NB4 (cell line): ENCODE measurements at regions not wholly inside any gene's neighbourhood (a gene's known extent, or its start where the extent isn't known, plus 50 kb on each side); places are given as distances from the start of the nearest gene placed in this dataset.

ENCODE experiments used
- POLR2A ChIP-seq: IDR thresholded peaks from 2 replicates; pipeline ENCODE4 v1.6.1; 2011; ENCODE audit warnings: mild to moderate bottlenecking; ENCODE audit not compliant: insufficient read length; ENCODE audit errors: extremely low read depth
- TF ChIP-seq, protein P1 (sequence below): IDR thresholded peaks from one replicate; pipeline ENCODE4 v1.5.1; 2012; ENCODE audit warnings: low read depth, low read length

- TF ChIP-seq, protein P1, sequence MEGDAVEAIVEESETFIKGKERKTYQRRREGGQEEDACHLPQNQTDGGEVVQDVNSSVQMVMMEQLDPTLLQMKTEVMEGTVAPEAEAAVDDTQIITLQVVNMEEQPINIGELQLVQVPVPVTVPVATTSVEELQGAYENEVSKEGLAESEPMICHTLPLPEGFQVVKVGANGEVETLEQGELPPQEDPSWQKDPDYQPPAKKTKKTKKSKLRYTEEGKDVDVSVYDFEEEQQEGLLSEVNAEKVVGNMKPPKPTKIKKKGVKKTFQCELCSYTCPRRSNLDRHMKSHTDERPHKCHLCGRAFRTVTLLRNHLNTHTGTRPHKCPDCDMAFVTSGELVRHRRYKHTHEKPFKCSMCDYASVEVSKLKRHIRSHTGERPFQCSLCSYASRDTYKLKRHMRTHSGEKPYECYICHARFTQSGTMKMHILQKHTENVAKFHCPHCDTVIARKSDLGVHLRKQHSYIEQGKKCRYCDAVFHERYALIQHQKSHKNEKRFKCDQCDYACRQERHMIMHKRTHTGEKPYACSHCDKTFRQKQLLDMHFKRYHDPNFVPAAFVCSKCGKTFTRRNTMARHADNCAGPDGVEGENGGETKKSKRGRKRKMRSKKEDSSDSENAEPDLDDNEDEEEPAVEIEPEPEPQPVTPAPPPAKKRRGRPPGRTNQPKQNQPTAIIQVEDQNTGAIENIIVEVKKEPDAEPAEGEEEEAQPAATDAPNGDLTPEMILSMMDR: no peak
- TF ChIP-seq POLR2A: no peak
These were observed 162.8 kb downstream of the OSR1 start for GRCh38 chr2:19195661-19196060.
